ENCODE measurements at regions not wholly inside any gene's neighbourhood (a gene's known extent, or its start where the extent isn't known, plus 50 kb on each side); places are given as distances from the start of the nearest gene placed in this dataset.

DNA sequence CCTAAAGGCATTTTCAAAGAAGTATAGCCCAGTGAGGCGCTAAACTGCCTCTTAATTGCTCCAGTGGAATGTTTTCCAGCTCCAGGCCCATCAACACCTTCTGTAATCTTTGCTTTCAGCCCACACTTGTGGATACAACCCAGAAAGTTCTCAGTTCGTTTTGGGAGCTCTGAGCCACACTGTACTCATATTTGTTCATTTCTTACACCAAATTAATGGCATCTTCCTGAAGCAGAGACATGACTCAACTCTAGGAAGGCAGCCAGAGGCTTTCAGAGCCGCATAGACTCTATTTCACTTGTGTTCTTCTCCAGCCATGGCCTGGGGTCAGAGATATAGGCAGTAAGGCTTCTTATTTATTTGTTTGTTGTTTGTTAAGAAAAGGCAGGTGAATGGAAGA, 175.5 kb upstream of the NCAM1 start:
- TF ChIP-seq FOXA1 (IDR thresholded peaks at IDR 0.05) = no peak
- TF ChIP-seq, protein P1, sequence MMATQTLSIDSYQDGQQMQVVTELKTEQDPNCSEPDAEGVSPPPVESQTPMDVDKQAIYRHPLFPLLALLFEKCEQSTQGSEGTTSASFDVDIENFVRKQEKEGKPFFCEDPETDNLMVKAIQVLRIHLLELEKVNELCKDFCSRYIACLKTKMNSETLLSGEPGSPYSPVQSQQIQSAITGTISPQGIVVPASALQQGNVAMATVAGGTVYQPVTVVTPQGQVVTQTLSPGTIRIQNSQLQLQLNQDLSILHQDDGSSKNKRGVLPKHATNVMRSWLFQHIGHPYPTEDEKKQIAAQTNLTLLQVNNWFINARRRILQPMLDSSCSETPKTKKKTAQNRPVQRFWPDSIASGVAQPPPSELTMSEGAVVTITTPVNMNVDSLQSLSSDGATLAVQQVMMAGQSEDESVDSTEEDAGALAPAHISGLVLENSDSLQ (IDR thresholded peaks at IDR 0.05) = no peak
